SHP77 (cell line): ENCODE measurements at regions not wholly inside any gene's neighbourhood (a gene's known extent, or its start where the extent isn't known, plus 50 kb on each side); places are given as distances from the start of the nearest gene placed in this dataset.
A peak's percentile ranks its signal among the peaks of the same experiment; 100 is the strongest.

Source experiments
- DNase-seq, 2 experiments: peaks; one replicate each; lab custom pipeline; 2025; lab: John Stamatoyannopoulos, UW

- DNase-seq, result no peak
These were observed 101.8 kb downstream of the CAND1 start for GRCh38 chr12:67370979-67371378.

- no peak for DNase-seq
These were observed 107.9 kb downstream of the CAND1 start for GRCh38 chr12:67377021-67377420.

GRCh38 chr12:67377541-67377940, 108.4 kb downstream of the CAND1 start:
- no peak for DNase-seq

GRCh38 chr12:67382241-67382871, 113.2 kb downstream of the CAND1 start:
- no peak for DNase-seq

DNA sequence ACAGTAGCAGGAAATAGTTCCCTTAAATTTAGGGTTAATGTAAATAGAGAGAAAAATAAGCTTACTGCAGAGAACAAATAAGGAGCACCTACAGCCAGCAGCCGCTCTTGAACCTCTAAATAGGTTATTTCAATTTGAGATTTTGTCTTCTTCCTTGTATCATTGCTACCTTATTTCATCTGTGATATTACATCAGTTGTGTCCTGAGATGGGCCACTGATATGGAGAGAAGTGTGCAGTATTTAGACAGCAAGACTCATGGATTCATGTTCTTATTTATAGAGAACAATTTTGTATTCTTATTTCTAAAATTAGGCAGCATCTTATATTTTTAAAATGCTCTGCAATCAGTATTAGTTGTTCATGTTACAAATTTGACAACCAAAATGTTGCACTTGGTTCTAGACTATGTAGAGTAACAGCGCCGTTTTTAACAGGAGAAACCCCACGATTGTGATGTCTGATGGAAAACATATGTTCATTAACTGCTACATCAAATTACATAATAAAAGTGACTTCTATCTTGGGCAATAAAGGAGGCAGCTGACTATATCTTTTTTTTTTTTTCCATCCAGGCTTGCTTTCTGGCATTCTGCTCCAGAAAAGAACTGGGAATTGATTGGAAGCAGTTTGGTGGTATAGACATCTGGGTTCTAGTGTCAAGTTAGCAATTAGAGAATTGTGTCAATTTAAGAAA, 117.9 kb downstream of the CAND1 start:
- no peak for DNase-seq

GRCh38 chr12:67388331-67389138, 119.4 kb downstream of the CAND1 start:
- DNase-seq, result no peak

DNA sequence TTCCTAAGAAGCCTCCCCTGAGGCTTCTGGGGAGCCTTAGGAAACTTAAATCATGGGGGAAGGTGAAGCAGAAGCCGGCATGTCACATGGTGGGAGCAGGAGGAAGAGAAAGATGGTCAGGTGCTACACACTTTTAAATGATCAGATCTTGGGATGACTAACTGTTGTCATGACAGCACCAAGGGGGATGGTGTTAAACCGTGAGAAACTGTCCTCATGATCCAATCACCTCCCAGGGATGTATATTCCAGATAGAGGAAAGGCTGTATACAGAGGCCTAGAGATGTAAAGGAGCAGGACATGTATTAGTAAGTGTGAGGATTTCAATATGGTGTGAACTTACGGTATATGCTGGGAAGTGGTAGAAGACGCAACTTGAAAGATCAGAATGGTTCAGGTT, 121.1 kb downstream of the CAND1 start:
- DNase-seq, result no peak

GRCh38 chr12:67391034-67391433, 121.9 kb downstream of the CAND1 start:
- DNase-seq, result no peak

DNA sequence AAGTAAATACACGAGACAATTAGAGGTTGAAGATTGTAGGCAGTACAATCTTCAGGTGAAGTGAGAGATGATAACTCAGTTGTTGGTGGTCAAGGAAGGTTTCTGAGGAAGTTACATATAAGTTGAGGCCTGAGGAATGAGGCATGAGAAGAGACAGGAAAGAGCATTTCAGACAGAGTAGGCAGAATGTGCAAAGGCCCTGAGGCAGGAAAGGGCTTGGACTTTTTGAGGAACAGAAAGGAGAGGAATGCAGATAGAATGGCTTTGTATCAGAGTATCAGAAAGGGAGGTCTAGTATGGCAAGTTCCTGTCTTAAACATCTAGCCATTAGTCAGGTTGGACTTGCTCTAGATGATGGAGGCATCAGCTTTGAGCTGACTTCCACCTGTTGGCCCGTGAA, 122.5 kb downstream of the CAND1 start:
- no peak for DNase-seq

GRCh38 chr12:67394550-67394949, 125.4 kb downstream of the CAND1 start:
- DNase-seq, result no peak

- DNase-seq, result no peak
These were observed 131.6 kb downstream of the CAND1 start for GRCh38 chr12:67400742-67401141.

GRCh38 chr12:67410246-67410645, 141.1 kb downstream of the CAND1 start:
- DNase-seq, result no peak

- no peak for DNase-seq
These were observed 141.5 kb downstream of the CAND1 start for GRCh38 chr12:67410667-67411067.

DNA sequence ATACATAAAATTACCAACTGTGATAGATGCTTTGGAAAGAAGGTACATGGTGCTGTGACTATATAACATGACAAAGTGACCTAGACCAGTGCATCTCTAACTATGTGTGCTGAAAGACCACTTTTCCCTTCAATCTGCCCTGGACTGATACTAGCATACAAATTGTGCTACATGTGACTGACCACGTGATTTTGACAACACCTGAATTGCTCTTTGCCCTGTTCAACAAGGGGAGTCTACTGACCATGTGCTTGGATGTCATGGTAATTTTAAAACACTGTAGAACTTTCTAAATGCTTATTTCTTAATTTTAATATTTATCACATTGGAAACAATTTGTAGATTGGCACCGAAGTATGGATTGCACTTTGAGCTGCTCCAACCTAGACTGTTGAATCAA, 142.4 kb downstream of the CAND1 start:
- no peak for DNase-seq

DNA sequence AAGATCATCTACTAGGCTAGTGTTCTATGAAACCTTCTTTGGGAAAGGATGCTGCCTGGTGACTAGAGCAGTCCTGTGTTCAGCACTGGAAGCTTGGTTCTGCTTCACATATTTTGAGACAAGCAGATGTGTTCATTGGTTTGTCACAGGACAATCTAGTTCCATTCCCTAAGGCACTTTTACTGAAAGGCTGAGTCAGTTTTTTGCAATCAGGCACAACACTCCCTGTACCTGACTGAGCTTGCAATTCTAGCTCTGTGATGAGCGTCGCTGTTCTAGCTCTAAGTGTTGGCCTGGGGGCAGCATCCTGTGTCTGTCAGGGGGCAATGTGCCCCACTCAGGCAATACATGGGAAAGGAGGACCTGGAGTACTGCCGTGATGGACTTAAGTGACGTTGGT, 144.4 kb downstream of the CAND1 start:
- DNase-seq, result no peak

- no peak for DNase-seq
These were observed 145.0 kb downstream of the CAND1 start for GRCh38 chr12:67414011-67414715.

GRCh38 chr12:67415473-67415872, 146.3 kb downstream of the CAND1 start:
- DNase-seq, result peak in 1 of 2 experiments; percentile 7

DNA sequence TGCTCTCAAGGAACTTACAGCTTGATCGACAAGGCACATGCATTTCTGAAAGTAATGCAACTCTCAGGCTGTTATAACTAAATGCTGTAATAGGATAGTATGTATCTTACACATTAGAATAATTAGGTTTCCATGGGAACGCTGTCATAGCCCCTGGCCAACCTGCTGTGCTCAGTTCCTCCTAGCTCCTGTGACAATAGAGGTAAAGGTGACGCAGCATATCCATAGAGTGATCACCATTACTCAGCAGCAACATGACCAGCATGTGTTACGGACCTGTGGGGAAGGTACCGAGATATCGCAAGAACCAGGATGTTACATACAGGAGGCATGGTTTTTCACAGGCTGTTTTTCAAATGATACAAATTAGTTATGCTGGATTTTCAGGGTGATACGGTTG, 150.7 kb downstream of the CAND1 start:
- DNase-seq, result no peak

GRCh38 chr12:67420506-67420905, 151.3 kb downstream of the CAND1 start:
- no peak for DNase-seq

DNA sequence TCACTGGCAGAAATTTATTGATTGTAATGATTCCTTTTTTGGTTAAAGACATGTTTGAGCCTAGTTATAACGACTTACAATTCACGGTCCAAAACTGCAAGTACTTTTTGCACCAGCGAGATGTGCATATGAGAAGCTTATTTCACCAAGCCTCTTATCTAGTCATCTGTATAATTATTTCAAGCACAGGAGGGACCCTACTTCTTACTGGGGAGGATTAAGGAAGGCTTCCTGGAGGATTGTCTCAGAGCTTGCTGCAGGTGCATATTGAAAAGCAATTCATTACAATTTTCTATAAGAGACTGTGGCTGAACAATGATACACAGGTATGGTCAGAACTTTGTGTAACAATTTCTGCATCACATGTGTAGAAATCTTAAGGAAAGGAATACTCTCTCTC, 152.9 kb downstream of the CAND1 start:
- DNase-seq, result no peak

- no peak for DNase-seq
These were observed 155.6 kb downstream of the CAND1 start for GRCh38 chr12:67424784-67425183.

GRCh38 chr12:67425394-67425793, 156.2 kb downstream of the CAND1 start:
- DNase-seq, result no peak
